GM10266 (cell line): ENCODE measurements at regions not wholly inside any gene's neighbourhood (a gene's known extent, or its start where the extent isn't known, plus 50 kb on each side); places are given as distances from the start of the nearest gene placed in this dataset.

Experiments
- DNase-seq: peaks from one replicate; pipeline ENCODE4 v3.0.0; 2012; ENCODE audit errors: extremely low spot score
- CTCF ChIP-seq: IDR thresholded peaks from 2 replicates; pipeline ENCODE4 v1.5.1; 2012; ENCODE audit warnings: mild to moderate bottlenecking, low read depth; ENCODE audit not compliant: control insufficient read depth, insufficient read depth; ENCODE audit errors: missing control alignments

GRCh38 chr2:45250176-45250575 lies 240.9 kb upstream of the SIX2 start:
- DNase-seq: no peak
- no peak for TF ChIP-seq CTCF

- DNase-seq: no peak
- no peak for TF ChIP-seq CTCF
These were observed 239.0 kb upstream of the SIX2 start for GRCh38 chr2:45248214-45248613.

DNA sequence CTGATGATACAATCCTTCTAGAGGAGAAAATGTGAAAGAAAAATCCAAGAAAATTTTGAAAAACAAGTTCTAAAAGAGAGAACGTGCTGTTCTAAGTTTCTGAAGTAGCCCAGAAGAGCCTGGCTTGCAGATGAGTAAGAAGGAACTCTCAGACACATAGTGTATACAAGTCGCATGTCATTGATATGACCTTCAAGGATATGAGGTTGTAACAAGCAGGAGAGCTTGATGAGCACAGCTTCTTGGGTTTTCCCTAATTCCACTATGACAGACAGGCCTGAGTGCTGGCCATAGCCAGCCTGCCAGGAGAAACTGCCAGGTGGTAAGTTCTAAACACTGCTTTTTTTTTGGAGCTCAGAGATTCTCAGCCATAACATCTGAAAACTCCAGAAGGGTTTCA lies 235.7 kb upstream of the SIX2 start:
- no peak for TF ChIP-seq CTCF

GRCh38 chr2:45242161-45242741 lies 233.0 kb upstream of the SIX2 start:
- no peak for DNase-seq
- no peak for TF ChIP-seq CTCF

More for the DNA sequence above, 235.7 kb upstream of the SIX2 start:
- DNase-seq: no peak

DNA sequence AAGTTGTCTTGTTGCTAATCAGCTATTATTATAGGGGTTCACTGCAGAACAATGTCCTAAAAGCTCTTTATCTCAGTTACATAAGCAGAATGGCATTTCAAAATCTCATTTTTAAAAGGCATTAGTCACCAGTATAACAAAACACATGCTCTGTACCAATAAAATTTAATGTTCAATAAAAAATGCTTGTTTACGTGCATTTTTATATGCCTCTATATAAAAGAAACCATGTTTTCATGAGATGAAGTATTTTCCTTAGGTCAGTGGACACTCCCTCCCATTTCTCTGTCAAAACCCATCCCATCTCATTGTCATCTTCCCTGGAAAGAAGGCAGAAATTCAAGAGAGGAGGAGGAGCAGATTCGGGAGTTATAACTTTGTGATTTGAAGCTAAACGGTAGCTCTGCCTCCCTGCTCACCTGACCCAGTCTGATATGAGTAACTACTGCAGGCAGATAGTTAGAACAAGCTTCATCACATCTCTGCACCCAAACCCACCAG lies 231.9 kb upstream of the SIX2 start:
- DNase-seq: no peak
- no peak for TF ChIP-seq CTCF

GRCh38 chr2:45237850-45238542 lies 228.7 kb upstream of the SIX2 start:
- TF ChIP-seq CTCF: no peak
- no peak for DNase-seq

DNA sequence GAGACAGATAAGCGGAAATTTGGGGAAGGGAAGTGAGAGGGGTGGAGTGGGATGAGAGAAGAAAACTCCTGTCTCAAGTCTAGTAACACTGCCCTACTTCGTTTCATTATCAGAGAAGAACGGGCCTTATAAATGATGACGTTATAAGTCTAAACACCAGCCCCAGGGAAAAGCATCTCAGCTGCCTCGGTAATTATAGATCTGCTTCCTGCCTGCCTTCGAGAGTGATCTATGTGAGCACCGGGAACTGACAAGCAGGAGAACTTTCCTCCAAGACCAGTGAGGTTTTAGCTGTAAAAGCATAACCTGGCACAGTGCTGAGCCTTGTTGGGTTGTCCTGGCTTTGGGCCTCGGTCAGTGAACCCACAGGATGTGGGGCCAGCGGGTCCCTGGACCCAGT lies 227.9 kb upstream of the SIX2 start:
- DNase-seq: no peak

More for the DNA sequence above, 227.9 kb upstream of the SIX2 start:
- TF ChIP-seq CTCF: no peak
